Hepatocyte (in vitro differentiated cells): ENCODE measurements at regions not wholly inside any gene's neighbourhood (a gene's known extent, or its start where the extent isn't known, plus 50 kb on each side); places are given as distances from the start of the nearest gene placed in this dataset.
"Not testable (repeated sequence)": the region's sequence is repeated elsewhere in the genome, so short reads cannot be mapped to it uniquely, and the experiment has no call there.

Experiments
- DNase-seq: peaks from one replicate; pipeline ENCODE4 v3.0.0-alpha.2; 2016; ENCODE audit warnings: low spot score
- H2AFZ ChIP-seq: fragments of 200-600 bp; sonication (generic); 2 replicates; pipeline ENCODE4 v1.6.0; 2016; ENCODE audit warnings: antibody characterized with exemption, mild to moderate bottlenecking
- H3K27ac ChIP-seq: fragments of 200-600 bp; sonication (generic); 2 replicates; pipeline ENCODE4 v1.5.1; 2016; ENCODE audit warnings: mild to moderate bottlenecking
- H3K27me3 ChIP-seq: fragments of 200-600 bp; sonication (generic); 2 replicates; pipeline ENCODE4 v1.6.1; 2016
- H3K36me3 ChIP-seq: fragments of 200-600 bp; sonication (generic); replicated peaks from 2 replicates; pipeline ENCODE4 v1.5.1; 2016; ENCODE audit warnings: low read depth; ENCODE audit not compliant: insufficient read depth
- H3K4me1 ChIP-seq: fragments of 200-600 bp; sonication (generic); 2 replicates; pipeline ENCODE4 v1.5.1; 2016; ENCODE audit warnings: mild to moderate bottlenecking, moderate library complexity; ENCODE audit not compliant: insufficient read depth
- H3K4me2 ChIP-seq: fragments of 200-600 bp; sonication (generic); 2 replicates; pipeline ENCODE4 v1.6.0; 2016
- H3K4me3 ChIP-seq: fragments of 200-600 bp; sonication (generic); 2 replicates; pipeline ENCODE4 v1.5.1; 2016; ENCODE audit warnings: mild to moderate bottlenecking
- H3K79me2 ChIP-seq: fragments of 200-600 bp; sonication (generic); 2 replicates; pipeline ENCODE4 v1.6.0; 2017; ENCODE audit warnings: mild to moderate bottlenecking
- H3K9me2 ChIP-seq: fragments of 200-600 bp; sonication (generic); replicated peaks from 2 replicates; pipeline ENCODE4 v1.6.0; 2017; ENCODE audit warnings: mild to moderate bottlenecking; ENCODE audit not compliant: insufficient read depth
- H3K9me3 ChIP-seq: fragments of 200-600 bp; sonication (generic); 2 replicates; pipeline ENCODE4 v1.5.1; 2016; ENCODE audit warnings: low read depth, mild to moderate bottlenecking
- H4K20me1 ChIP-seq: fragments of 200-600 bp; sonication (generic); 2 replicates; pipeline ENCODE4 v1.6.0; 2016; ENCODE audit warnings: mild to moderate bottlenecking; ENCODE audit not compliant: insufficient read depth, poor library complexity, severe bottlenecking
- EZH2 ChIP-seq: fragments of 200-600 bp; sonication (generic); IDR thresholded peaks from 2 replicates; pipeline ENCODE4 v1.6.1; 2016; ENCODE audit warnings: antibody characterized with exemption, mild to moderate bottlenecking, borderline replicate concordance
- EZH2phosphoT487 ChIP-seq: fragments of 200-600 bp; sonication (generic); IDR thresholded peaks from one replicate; pipeline ENCODE4 v1.6.1; 2018; ENCODE audit warnings: antibody characterized with exemption, mild to moderate bottlenecking, low read depth, moderate library complexity; ENCODE audit not compliant: unreplicated experiment, severe bottlenecking
- WGBS: methylation state at CpG from one replicate; pipeline ENCODE4 v1.1.6; 2016; ENCODE audit warnings: low lambda C conversion rate; ENCODE audit errors: missing lambda C conversion rate; 5-methylcytosine and 5-hydroxymethylcytosine counted together
- TF ChIP-seq, protein P1 (sequence below): fragments of 200-600 bp; sonication (generic); IDR thresholded peaks from 2 replicates; pipeline ENCODE4 v1.5.1; 2016; ENCODE audit warnings: antibody characterized with exemption, mild to moderate bottlenecking; ENCODE audit not compliant: poor library complexity

DNA sequence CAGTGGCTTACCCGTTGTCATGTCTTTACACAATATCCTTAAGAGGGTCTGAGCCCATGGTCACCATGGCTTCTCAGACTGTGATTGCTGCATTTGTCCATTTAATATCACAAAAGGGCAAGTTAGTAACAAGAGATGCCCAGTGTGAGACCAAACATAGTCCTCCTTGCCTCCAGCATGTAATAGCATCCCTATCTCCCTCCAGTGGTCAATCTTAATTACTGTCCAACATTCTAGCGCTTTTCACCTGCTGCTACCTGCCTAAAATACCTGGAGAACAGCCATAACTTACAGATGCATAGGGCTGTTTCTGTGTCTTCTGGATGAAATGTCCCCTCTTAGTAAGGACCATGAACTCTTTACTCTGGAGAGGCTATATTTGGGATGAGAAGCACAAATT is 267.2 kb upstream of the DAB2 start:
- no peaks in the 10 kb centered on the region for H4K20me1 ChIP-seq
- H3K79me2 ChIP-seq, result no peaks in the 10 kb centered on the region
- TF ChIP-seq EZH2 (no peak), EZH2phosphoT487 (no peak)
- TF ChIP-seq, protein P1, sequence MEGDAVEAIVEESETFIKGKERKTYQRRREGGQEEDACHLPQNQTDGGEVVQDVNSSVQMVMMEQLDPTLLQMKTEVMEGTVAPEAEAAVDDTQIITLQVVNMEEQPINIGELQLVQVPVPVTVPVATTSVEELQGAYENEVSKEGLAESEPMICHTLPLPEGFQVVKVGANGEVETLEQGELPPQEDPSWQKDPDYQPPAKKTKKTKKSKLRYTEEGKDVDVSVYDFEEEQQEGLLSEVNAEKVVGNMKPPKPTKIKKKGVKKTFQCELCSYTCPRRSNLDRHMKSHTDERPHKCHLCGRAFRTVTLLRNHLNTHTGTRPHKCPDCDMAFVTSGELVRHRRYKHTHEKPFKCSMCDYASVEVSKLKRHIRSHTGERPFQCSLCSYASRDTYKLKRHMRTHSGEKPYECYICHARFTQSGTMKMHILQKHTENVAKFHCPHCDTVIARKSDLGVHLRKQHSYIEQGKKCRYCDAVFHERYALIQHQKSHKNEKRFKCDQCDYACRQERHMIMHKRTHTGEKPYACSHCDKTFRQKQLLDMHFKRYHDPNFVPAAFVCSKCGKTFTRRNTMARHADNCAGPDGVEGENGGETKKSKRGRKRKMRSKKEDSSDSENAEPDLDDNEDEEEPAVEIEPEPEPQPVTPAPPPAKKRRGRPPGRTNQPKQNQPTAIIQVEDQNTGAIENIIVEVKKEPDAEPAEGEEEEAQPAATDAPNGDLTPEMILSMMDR, result peak; percentile 18
- H3K27ac ChIP-seq, result no peak overlapping the region
- no peaks in the 10 kb centered on the region for H3K9me2 ChIP-seq
- no peaks in the 10 kb centered on the region for H3K36me3 ChIP-seq
- 66% methylated on average over 2 of the region's 2 CpGs for WGBS
- H3K4me2 ChIP-seq, result no peak overlapping the region
- peaks cover 7% of the 10 kb centered on the region for H3K4me1 ChIP-seq
- DNase-seq, result no peak
- H2AFZ ChIP-seq, result no peak overlapping the region
- no peaks in the 10 kb centered on the region for H3K27me3 ChIP-seq
- no peaks in the 10 kb centered on the region for H3K9me3 ChIP-seq
- no peak overlapping the region for H3K4me3 ChIP-seq

GRCh38 chr5:39691136-39691535 is 266.4 kb upstream of the DAB2 start:
- DNase-seq, result no peak
- H3K79me2 ChIP-seq, result no peaks in the 10 kb centered on the region
- no peaks in the 10 kb centered on the region for H3K9me3 ChIP-seq
- 93% methylated on average over 1 of the region's 1 CpG for WGBS
- H3K4me2 ChIP-seq, result no peak overlapping the region
- no peaks in the 10 kb centered on the region for H4K20me1 ChIP-seq
- no peak overlapping the region for H2AFZ ChIP-seq
- H3K36me3 ChIP-seq, result no peaks in the 10 kb centered on the region
- TF ChIP-seq EZH2phosphoT487 (no peak), EZH2 (no peak)
- TF ChIP-seq, protein P1, result no peak
- no peak overlapping the region for H3K27ac ChIP-seq
- H3K27me3 ChIP-seq, result no peaks in the 10 kb centered on the region
- no peak overlapping the region for H3K4me3 ChIP-seq
- H3K4me1 ChIP-seq, result no peaks in the 10 kb centered on the region
- H3K9me2 ChIP-seq, result no peaks in the 10 kb centered on the region

GRCh38 chr5:39689919-39690318 is 265.1 kb upstream of the DAB2 start:
- no peaks in the 10 kb centered on the region for H3K4me1 ChIP-seq
- no peaks in the 10 kb centered on the region for H4K20me1 ChIP-seq
- DNase-seq, result no peak
- H3K4me2 ChIP-seq, result no peak overlapping the region
- no peak overlapping the region for H3K4me3 ChIP-seq
- H3K9me3 ChIP-seq, result no peaks in the 10 kb centered on the region
- H3K27ac ChIP-seq, result no peak overlapping the region
- no peaks in the 10 kb centered on the region for H3K9me2 ChIP-seq
- no peaks in the 10 kb centered on the region for H3K36me3 ChIP-seq
- H2AFZ ChIP-seq, result no peak overlapping the region
- no peaks in the 10 kb centered on the region for H3K27me3 ChIP-seq
- no peak for TF ChIP-seq EZH2
- TF ChIP-seq, protein P1, result no peak
- TF ChIP-seq EZH2phosphoT487, result no peak
- H3K79me2 ChIP-seq, result no peaks in the 10 kb centered on the region

GRCh38 chr5:39687924-39688323 is 263.1 kb upstream of the DAB2 start:
- not testable (repeated sequence) for H3K9me3 ChIP-seq, H2AFZ ChIP-seq
- WGBS, result 90% methylated on average over 8 of the region's 8 CpGs

More at GRCh38 chr5:39687924-39688323, 263.1 kb upstream of the DAB2 start:
- not testable (repeated sequence) for H3K4me3 ChIP-seq, H3K9me2 ChIP-seq, H3K27me3 ChIP-seq, H3K36me3 ChIP-seq, H3K27ac ChIP-seq, DNase-seq, H3K4me1 ChIP-seq, H4K20me1 ChIP-seq, H3K79me2 ChIP-seq, H3K4me2 ChIP-seq
